HL-60 (cell line): ENCODE measurements at regions not wholly inside any gene's neighbourhood (a gene's known extent, or its start where the extent isn't known, plus 50 kb on each side); places are given as distances from the start of the nearest gene placed in this dataset.

Experiments used
- DNase-seq, 2 experiments: peaks; one replicate each; pipeline ENCODE4 v3.0.0-alpha.2; 2010 to 2020; ENCODE audit warnings: low read depth in 1 of 2, low spot score in 1 of 2
- H3K27ac ChIP-seq: fragments of 250-450 bp; sonication (Bioruptor Pico); replicated peaks from 2 replicates; pipeline ENCODE4 v1.5.1; 2020; ENCODE audit warnings: mild to moderate bottlenecking, moderate library complexity
- H3K27me3 ChIP-seq: fragments of 250-450 bp; sonication (Bioruptor Pico); 2 replicates; pipeline ENCODE4 v1.5.1; 2021; ENCODE audit warnings: mild to moderate bottlenecking, moderate library complexity; ENCODE audit not compliant: insufficient read depth, poor library complexity, severe bottlenecking
- H3K4me3 ChIP-seq: replicated peaks from 2 replicates; pipeline ENCODE4 v1.5.1; 2011; ENCODE audit warnings: mild to moderate bottlenecking, control low read depth, low read length; ENCODE audit not compliant: insufficient read depth
- GABPA ChIP-seq: IDR thresholded peaks from 2 replicates; pipeline ENCODE4 v1.6.1; 2012; ENCODE audit warnings: low read depth
- POLR2AphosphoS5 ChIP-seq: IDR thresholded peaks from 2 replicates; pipeline ENCODE4 v1.6.1; 2012; ENCODE audit warnings: low read depth
- SPI1 ChIP-seq: IDR thresholded peaks from 2 replicates; pipeline ENCODE4 v1.6.1; 2012; ENCODE audit warnings: low read depth, mild to moderate bottlenecking, borderline replicate concordance
- TF ChIP-seq, protein P1 (sequence below): IDR thresholded peaks from one replicate; pipeline ENCODE4 v1.5.1; 2011; ENCODE audit warnings: low read length, control low read depth, inconsistent platforms; ENCODE audit not compliant: insufficient read depth
- TF ChIP-seq, protein P2 (sequence below): IDR thresholded peaks from 2 replicates; pipeline ENCODE4 v1.6.1; 2012; ENCODE audit warnings: low read depth; ENCODE audit not compliant: insufficient replicate concordance

DNA sequence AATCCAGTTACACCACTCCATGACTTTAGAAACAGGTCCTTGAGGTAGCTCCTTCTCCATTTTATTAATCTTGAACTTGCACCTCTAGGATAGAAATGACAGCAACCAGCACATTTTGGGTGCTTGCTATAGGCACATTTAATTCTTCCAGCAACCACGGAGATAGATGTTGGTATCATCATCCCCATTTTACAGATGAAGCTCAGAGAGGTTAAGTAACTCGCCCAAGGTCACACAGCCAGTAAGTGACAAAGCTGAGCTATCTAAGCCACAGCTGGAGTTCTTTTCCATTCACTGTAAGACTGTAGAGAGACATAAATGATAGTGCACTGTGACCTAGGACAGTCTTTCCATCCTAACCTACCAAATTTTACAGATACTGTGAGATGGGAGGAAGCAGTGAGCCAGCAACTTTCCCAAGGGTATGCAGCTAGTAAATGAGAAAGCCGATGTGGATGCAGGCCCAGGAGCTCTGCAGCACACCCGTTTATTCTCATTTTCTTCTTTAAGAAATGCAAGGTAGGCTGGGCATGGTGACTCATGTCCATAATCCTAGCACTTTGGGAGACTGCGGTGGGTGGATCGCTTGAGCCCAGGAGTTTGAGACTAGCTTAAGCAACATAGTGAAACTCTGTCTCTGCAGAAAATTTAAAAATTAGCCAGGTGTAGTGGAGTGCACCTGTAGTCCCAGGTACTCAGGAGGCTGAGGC, 103.2 kb downstream of the TBX5 start:
- no peak for DNase-seq
- Histone ChIP-seq H3K27me3 (no peaks in the 10 kb centered on the region), H3K4me3 (no peak overlapping the region), H3K27ac (no peak overlapping the region)
- TF ChIP-seq GABPA: no peak
- TF ChIP-seq, protein P1, sequence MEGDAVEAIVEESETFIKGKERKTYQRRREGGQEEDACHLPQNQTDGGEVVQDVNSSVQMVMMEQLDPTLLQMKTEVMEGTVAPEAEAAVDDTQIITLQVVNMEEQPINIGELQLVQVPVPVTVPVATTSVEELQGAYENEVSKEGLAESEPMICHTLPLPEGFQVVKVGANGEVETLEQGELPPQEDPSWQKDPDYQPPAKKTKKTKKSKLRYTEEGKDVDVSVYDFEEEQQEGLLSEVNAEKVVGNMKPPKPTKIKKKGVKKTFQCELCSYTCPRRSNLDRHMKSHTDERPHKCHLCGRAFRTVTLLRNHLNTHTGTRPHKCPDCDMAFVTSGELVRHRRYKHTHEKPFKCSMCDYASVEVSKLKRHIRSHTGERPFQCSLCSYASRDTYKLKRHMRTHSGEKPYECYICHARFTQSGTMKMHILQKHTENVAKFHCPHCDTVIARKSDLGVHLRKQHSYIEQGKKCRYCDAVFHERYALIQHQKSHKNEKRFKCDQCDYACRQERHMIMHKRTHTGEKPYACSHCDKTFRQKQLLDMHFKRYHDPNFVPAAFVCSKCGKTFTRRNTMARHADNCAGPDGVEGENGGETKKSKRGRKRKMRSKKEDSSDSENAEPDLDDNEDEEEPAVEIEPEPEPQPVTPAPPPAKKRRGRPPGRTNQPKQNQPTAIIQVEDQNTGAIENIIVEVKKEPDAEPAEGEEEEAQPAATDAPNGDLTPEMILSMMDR: no peak
- TF ChIP-seq, protein P2, sequence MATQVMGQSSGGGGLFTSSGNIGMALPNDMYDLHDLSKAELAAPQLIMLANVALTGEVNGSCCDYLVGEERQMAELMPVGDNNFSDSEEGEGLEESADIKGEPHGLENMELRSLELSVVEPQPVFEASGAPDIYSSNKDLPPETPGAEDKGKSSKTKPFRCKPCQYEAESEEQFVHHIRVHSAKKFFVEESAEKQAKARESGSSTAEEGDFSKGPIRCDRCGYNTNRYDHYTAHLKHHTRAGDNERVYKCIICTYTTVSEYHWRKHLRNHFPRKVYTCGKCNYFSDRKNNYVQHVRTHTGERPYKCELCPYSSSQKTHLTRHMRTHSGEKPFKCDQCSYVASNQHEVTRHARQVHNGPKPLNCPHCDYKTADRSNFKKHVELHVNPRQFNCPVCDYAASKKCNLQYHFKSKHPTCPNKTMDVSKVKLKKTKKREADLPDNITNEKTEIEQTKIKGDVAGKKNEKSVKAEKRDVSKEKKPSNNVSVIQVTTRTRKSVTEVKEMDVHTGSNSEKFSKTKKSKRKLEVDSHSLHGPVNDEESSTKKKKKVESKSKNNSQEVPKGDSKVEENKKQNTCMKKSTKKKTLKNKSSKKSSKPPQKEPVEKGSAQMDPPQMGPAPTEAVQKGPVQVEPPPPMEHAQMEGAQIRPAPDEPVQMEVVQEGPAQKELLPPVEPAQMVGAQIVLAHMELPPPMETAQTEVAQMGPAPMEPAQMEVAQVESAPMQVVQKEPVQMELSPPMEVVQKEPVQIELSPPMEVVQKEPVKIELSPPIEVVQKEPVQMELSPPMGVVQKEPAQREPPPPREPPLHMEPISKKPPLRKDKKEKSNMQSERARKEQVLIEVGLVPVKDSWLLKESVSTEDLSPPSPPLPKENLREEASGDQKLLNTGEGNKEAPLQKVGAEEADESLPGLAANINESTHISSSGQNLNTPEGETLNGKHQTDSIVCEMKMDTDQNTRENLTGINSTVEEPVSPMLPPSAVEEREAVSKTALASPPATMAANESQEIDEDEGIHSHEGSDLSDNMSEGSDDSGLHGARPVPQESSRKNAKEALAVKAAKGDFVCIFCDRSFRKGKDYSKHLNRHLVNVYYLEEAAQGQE: no peak
- TF ChIP-seq SPI1: no peak
- no peak for TF ChIP-seq POLR2AphosphoS5

DNA sequence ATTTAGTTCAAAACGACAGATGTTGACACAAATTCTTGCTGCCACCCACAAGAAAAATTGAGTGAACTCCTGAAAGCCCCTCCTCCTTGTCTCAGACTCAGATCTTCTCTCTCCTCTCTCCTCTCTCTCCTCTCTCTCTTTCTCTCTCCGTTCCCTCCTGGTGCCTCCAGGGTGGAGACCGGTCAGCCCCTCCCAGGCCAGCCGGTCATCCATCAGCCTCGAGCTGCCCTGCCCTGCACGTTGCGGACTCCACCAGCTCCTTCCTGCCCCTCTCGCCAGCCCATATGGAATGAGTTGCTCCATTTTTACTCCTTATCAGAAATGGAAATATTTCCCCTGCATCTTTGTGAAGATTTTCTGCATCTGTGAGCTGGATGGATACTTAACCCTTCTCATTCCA, 103.8 kb downstream of the TBX5 start:
- TF ChIP-seq, protein P1: no peak
- TF ChIP-seq GABPA (no peak), SPI1 (no peak), POLR2AphosphoS5 (no peak)
- TF ChIP-seq, protein P2: no peak
- no peak for DNase-seq
- Histone ChIP-seq H3K27ac (no peak overlapping the region), H3K27me3 (no peaks in the 10 kb centered on the region), H3K4me3 (no peak overlapping the region)

DNA sequence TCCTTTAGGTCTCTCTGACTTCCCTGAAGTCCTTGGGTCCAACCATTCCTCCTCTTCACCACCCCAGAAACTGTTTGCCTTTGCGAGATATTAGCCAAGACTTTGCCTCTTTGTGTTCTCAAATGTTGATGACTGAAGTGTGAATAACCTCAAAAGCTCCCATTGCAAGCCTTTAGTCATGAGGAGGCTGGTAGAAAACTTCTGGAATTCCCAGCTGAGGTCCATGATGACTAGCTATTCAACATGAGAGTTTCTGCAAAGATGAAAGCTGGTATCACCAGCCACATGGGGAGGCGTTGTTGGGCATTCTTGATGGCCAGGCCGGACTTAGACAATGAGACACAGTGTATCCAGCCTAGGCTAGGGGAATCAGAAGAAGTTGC, 111.7 kb downstream of the TBX5 start:
- TF ChIP-seq POLR2AphosphoS5: no peak
- Histone ChIP-seq H3K27me3 (no peaks in the 10 kb centered on the region), H3K27ac (no peak overlapping the region), H3K4me3 (no peak overlapping the region)
- DNase-seq: no peak

DNA sequence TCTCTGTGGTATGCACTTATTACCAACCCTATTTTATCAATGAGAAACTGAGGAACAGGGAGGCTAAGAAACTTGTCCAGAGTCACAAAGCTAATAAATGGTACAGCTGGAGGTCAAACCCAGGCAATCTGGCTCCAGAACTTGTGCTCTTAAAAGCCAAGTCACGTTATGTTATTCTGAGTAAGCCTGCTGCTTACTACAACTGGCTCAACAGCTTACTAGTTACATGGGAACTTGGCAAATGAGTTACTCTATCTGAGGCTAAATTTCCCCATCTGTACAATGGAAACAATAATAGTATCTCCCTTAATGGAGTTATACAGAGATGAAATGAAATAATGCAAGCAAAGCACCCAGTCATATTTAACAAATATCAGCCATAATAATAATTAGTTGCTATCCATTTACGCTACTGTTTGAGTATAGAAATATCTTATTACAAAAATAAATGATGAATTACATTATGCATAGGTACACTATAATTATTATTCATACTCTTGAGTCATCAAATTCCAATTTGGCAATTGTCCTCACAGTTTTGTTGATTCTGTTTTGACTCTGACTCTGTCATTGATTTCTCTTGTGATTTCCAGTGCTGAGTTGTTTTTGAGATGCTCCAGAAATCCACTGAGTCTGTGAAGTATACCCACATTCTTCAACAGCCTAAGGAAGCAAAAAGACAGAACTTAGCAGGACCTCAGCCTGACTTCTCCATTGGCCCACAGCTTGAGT, 112.2 kb downstream of the TBX5 start:
- H3K4me3 ChIP-seq: no peak overlapping the region
- no peak overlapping the region for H3K27ac ChIP-seq
- no peak for DNase-seq
- no peaks in the 10 kb centered on the region for H3K27me3 ChIP-seq
- TF ChIP-seq, protein P1: no peak
- TF ChIP-seq SPI1 (no peak), GABPA (no peak), POLR2AphosphoS5 (no peak)
- TF ChIP-seq, protein P2: no peak
